Activated CD4-positive, alpha-beta T cell treated with anti-CD3 and anti-CD28 coated beads for 24 hours (primary cell): ENCODE measurements at regions not wholly inside any gene's neighbourhood (a gene's known extent, or its start where the extent isn't known, plus 50 kb on each side); places are given as distances from the start of the nearest gene placed in this dataset.
"Not testable (repeated sequence)": the region's sequence is repeated elsewhere in the genome, so short reads cannot be mapped to it uniquely, and the experiment has no call there.

Source experiments
- DNase-seq, 2 donors: peaks; one replicate each; pipeline ENCODE4 v3.0.0-alpha.2; 2020; ENCODE audit warnings: low read depth in 2 of 2

- DNase-seq: not testable (repeated sequence)
Observed at GRCh38 chr18:5830902-5831301, 64.4 kb downstream of the TMEM200C start.

- no peak for DNase-seq
Observed at GRCh38 chr18:5828913-5829312, 66.4 kb downstream of the TMEM200C start.

- DNase-seq: no peak
Observed at GRCh38 chr18:5825663-5826062, 69.7 kb downstream of the TMEM200C start.

GRCh38 chr18:5824370-5824984 is 70.8 kb downstream of the TMEM200C start:
- no peak for DNase-seq

- no peak for DNase-seq
Observed at GRCh38 chr18:5817816-5818215, 77.5 kb downstream of the TMEM200C start.

GRCh38 chr18:5806860-5807259 is 88.5 kb downstream of the TMEM200C start:
- DNase-seq: no peak

GRCh38 chr18:5787936-5788335 is 107.4 kb downstream of the TMEM200C start:
- no peak for DNase-seq

- no peak for DNase-seq
Observed at GRCh38 chr18:5779922-5780321, 115.4 kb downstream of the TMEM200C start.

- DNase-seq: no peak
Observed at GRCh38 chr18:5772306-5773105, 122.8 kb downstream of the TMEM200C start.

- no peak for DNase-seq
Observed at GRCh38 chr18:5771343-5771742, 124.0 kb downstream of the TMEM200C start.

GRCh38 chr18:5770176-5770575 is 125.1 kb downstream of the TMEM200C start:
- DNase-seq: no peak

- DNase-seq: no peak
Observed at GRCh38 chr18:5768454-5768853, 126.9 kb downstream of the TMEM200C start.

GRCh38 chr18:5759194-5759593 is 136.1 kb downstream of the TMEM200C start:
- no peak for DNase-seq

- no peak for DNase-seq
Observed at GRCh38 chr18:5756823-5757222, 138.5 kb downstream of the TMEM200C start.

- DNase-seq: no peak
Observed at GRCh38 chr18:5747678-5748077, 147.6 kb downstream of the TMEM200C start.

- no peak for DNase-seq
Observed at GRCh38 chr18:5746844-5747243, 148.5 kb downstream of the TMEM200C start.

GRCh38 chr18:5744659-5745058 is 150.7 kb downstream of the TMEM200C start:
- DNase-seq: no peak

- no peak for DNase-seq
Observed at GRCh38 chr18:5738526-5738925, 156.8 kb downstream of the TMEM200C start.

- no peak for DNase-seq
Observed at GRCh38 chr18:5732318-5732717, 163.0 kb downstream of the TMEM200C start.

GRCh38 chr18:5729983-5730699 is 165.2 kb downstream of the TMEM200C start:
- DNase-seq: no peak

GRCh38 chr18:5728531-5728930 is 166.8 kb downstream of the TMEM200C start:
- DNase-seq: no peak

- no peak for DNase-seq
Observed at GRCh38 chr18:5726011-5726410, 169.3 kb downstream of the TMEM200C start.

- no peak for DNase-seq
Observed at GRCh38 chr18:5721924-5722323, 173.4 kb downstream of the TMEM200C start.
